ENCODE measurements at regions not wholly inside any gene's neighbourhood (a gene's known extent, or its start where the extent isn't known, plus 50 kb on each side); places are given as distances from the start of the nearest gene placed in this dataset.

DNA sequence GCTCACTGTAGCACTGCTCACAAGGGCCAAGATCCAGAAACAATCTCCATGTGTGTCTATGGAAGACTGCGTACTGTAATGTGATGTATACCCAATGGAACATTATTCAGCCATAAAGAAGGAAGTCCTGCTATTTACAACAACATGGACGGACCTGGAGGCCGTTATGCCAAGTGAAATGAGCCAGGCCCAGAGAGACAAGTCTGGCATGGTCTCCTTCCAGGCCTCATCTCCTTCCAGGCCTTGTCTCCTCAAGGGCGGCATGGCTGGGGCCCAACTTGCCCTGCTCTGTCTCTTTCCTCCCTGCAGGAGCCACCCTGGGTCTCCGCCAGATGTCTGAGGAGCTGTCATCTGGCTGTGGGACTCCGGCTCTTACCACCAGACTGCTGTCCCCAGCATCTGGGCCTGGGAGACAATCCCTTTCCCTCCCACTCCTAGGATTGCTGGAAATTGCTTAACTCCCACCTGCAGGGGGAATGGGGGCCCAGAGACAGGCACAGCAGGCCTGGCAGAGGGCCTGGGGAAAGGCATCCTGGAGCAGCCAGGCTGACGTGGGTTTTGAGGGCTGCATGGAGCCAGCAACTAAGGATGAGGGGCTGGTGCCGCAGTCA, 1326.6 kb downstream of the TBC1D22A start:
- no peak for TF ChIP-seq EZH2 (IDR thresholded peaks at IDR 0.05)
- no peak for TF ChIP-seq POLR2AphosphoS5 (IDR thresholded peaks at IDR 0.05; ENCODE audit: borderline replicate concordance, low read depth, low read length)
- no peak for TF ChIP-seq FOXP2 (optimal IDR thresholded peaks at IDR 0.05; ENCODE audit: control extremely low read depth, extremely low read length, insufficient read depth)
